ENCODE measurements at regions not wholly inside any gene's neighbourhood (a gene's known extent, or its start where the extent isn't known, plus 50 kb on each side); places are given as distances from the start of the nearest gene placed in this dataset.

GRCh38 chr7:155209478-155210319 is 88.0 kb upstream of the INSIG1 start:
- H3K27ac ChIP-seq (ENCODE audit: low read depth, low read length) = no peak overlapping the region

GRCh38 chr7:155210356-155210755 is 87.3 kb upstream of the INSIG1 start:
- WGBS, 3 donors = 67 to 90% (median 85%) methylated on average over 7 of the region's 7 CpGs

More at GRCh38 chr7:155209478-155210319, 88.0 kb upstream of the INSIG1 start:
- 66 to 74% (median 69%) methylated on average over 21 of the region's 21 CpGs for WGBS, 3 donors

GRCh38 chr7:155211173-155211572 is 86.5 kb upstream of the INSIG1 start:
- no peak overlapping the region for H3K27ac ChIP-seq (ENCODE audit: low read depth, low read length)
- WGBS, 3 donors = 88 to 93% (median 89%) methylated on average over 6 of the region's 6 CpGs

More at GRCh38 chr7:155210356-155210755, 87.3 kb upstream of the INSIG1 start:
- no peak overlapping the region for H3K27ac ChIP-seq (ENCODE audit: low read depth, low read length)

- 79 to 96% (median 93%) methylated on average over 4 of the region's 4 CpGs for WGBS, 3 donors
- no peak overlapping the region for H3K27ac ChIP-seq (ENCODE audit: low read depth, low read length)
Measured at GRCh38 chr7:155211761-155212160, 85.9 kb upstream of the INSIG1 start.

GRCh38 chr7:155212301-155213015 is 85.2 kb upstream of the INSIG1 start:
- WGBS, 3 donors = 75 to 89% (median 84%) methylated on average over 15 of the region's 15 CpGs
- H3K27ac ChIP-seq (ENCODE audit: low read depth, low read length) = no peak overlapping the region

- WGBS, 3 donors = 80 to 85% (median 84%) methylated on average over 4 of the region's 4 CpGs
- H3K27ac ChIP-seq (ENCODE audit: low read depth, low read length) = no peak overlapping the region
Measured at GRCh38 chr7:155213385-155213784, 84.3 kb upstream of the INSIG1 start.

GRCh38 chr7:155213955-155214740 is 83.5 kb upstream of the INSIG1 start:
- 16 to 48% (median 36%) methylated on average over 26 of the region's 26 CpGs for WGBS, 3 donors

GRCh38 chr7:155215576-155216325 is 81.9 kb upstream of the INSIG1 start:
- no peak overlapping the region for H3K27ac ChIP-seq (ENCODE audit: low read depth, low read length)
- WGBS, 3 donors = 71 to 77% (median 76%) methylated on average over 7 of the region's 7 CpGs

More at GRCh38 chr7:155213955-155214740, 83.5 kb upstream of the INSIG1 start:
- H3K27ac ChIP-seq (ENCODE audit: low read depth, low read length) = no peak overlapping the region

GRCh38 chr7:155216475-155217272 is 81.0 kb upstream of the INSIG1 start:
- WGBS, 3 donors = 81 to 91% (median 87%) methylated on average over 8 of the region's 8 CpGs
- H3K27ac ChIP-seq (ENCODE audit: low read depth, low read length) = no peak overlapping the region

- H3K27ac ChIP-seq (ENCODE audit: low read depth, low read length) = no peak overlapping the region
- 45 to 81% (median 78%) methylated on average over 2 of the region's 2 CpGs for WGBS, 3 donors
Measured at GRCh38 chr7:155217634-155218033, 80.0 kb upstream of the INSIG1 start.

- no peak overlapping the region for H3K27ac ChIP-seq (ENCODE audit: low read depth, low read length)
- WGBS, 3 donors = 81 to 90% (median 83%) methylated on average over 20 of the region's 20 CpGs
Measured at GRCh38 chr7:155218276-155219153, 79.2 kb upstream of the INSIG1 start.

GRCh38 chr7:155219154-155219531 is 78.5 kb upstream of the INSIG1 start:
- WGBS, 3 donors = 85 to 90% (median 90%) methylated on average over 15 of the region's 15 CpGs
- no peak overlapping the region for H3K27ac ChIP-seq (ENCODE audit: low read depth, low read length)

- WGBS, 3 donors = 73 to 82% (median 81%) methylated on average over 18 of the region's 18 CpGs
- no peak overlapping the region for H3K27ac ChIP-seq (ENCODE audit: low read depth, low read length)
Measured at GRCh38 chr7:155219947-155220769, 77.5 kb upstream of the INSIG1 start.

- WGBS, 3 donors = 81 to 89% (median 83%) methylated on average over 4 to 5 of the region's 5 CpGs
- no peak overlapping the region for H3K27ac ChIP-seq (ENCODE audit: low read depth, low read length)
Measured at GRCh38 chr7:155220903-155221302, 76.8 kb upstream of the INSIG1 start.

GRCh38 chr7:155221547-155221946 is 76.1 kb upstream of the INSIG1 start:
- H3K27ac ChIP-seq (ENCODE audit: low read depth, low read length) = no peak overlapping the region
- 30 to 88% (median 72%) methylated on average over 4 of the region's 4 CpGs for WGBS, 3 donors

GRCh38 chr7:155222061-155222460 is 75.6 kb upstream of the INSIG1 start:
- no peak overlapping the region for H3K27ac ChIP-seq (ENCODE audit: low read depth, low read length)
- 22 to 91% (median 83%) methylated on average over 2 of the region's 2 CpGs for whole genome bisulfite sequencing, 3 donors
